PC-3 (cell line): ENCODE measurements at regions not wholly inside any gene's neighbourhood (a gene's known extent, or its start where the extent isn't known, plus 50 kb on each side); places are given as distances from the start of the nearest gene placed in this dataset.

ENCODE experiments used
- CTCF ChIP-seq: fragments of 300-600 bp; sonication (generic); conservative IDR thresholded peaks from 2 replicates; pipeline ENCODE4 v1.5.1; 2017; ENCODE audit warnings: antibody characterized with exemption, low read depth, mild to moderate bottlenecking, low read length
- EZH2 ChIP-seq: fragments of 300-600 bp; sonication (generic); IDR thresholded peaks from one replicate; pipeline ENCODE4 v1.6.1; 2017; ENCODE audit warnings: antibody characterized with exemption, mild to moderate bottlenecking, low read length; ENCODE audit not compliant: unreplicated experiment
- EZH2phosphoT487 ChIP-seq: fragments of 300-600 bp; sonication (generic); IDR thresholded peaks from 2 replicates; pipeline ENCODE4 v1.6.1; 2018; ENCODE audit warnings: mild to moderate bottlenecking, antibody characterized with exemption, low read length, borderline replicate concordance

- TF ChIP-seq CTCF, result no peak
- no peak for TF ChIP-seq EZH2
- TF ChIP-seq EZH2phosphoT487, result no peak
Observed at GRCh38 chr9:93815677-93816076, 139.5 kb downstream of the BARX1 start.
